ENCODE measurements at regions not wholly inside any gene's neighbourhood (a gene's known extent, or its start where the extent isn't known, plus 50 kb on each side); places are given as distances from the start of the nearest gene placed in this dataset.

- no peak overlapping the region for H3K4me3 ChIP-seq (ENCODE audit: low read depth, low read length, poor library complexity, severe bottlenecking)
- no peaks in the 10 kb centered on the region for H3K79me2 ChIP-seq (ENCODE audit: insufficient read depth, low read depth, low read length)
- no peak for DNase-seq (ENCODE audit: low spot score)
- H2AFZ ChIP-seq (ENCODE audit: low read length), result no peak overlapping the region
- H3K36me3 ChIP-seq (ENCODE audit: insufficient read depth, low read length), result no peaks in the 10 kb centered on the region
- H3K4me2 ChIP-seq (ENCODE audit: low read length), result no peak overlapping the region
- H3K27ac ChIP-seq (ENCODE audit: low read depth, low read length, poor library complexity, severe bottlenecking), result no peak overlapping the region
- H3K4me1 ChIP-seq (ENCODE audit: insufficient read depth, low read length, poor library complexity, severe bottlenecking), result no peaks in the 10 kb centered on the region
- POLR2A ChIA-PET, result interaction anchor here (1.0 kb wide), 1 partner anchor 9 kb away, joined by 3 read pairs; no protein-coding TSS in a partner anchor
- CTCF ChIA-PET (ENCODE audit: unreplicated experiment), result no interaction called here
- no peaks in the 10 kb centered on the region for H3K9me3 ChIP-seq (ENCODE audit: low read length)
- no TSS peak for BruUV-seq (replicated peaks)
- H4K20me1 ChIP-seq (ENCODE audit: insufficient read depth, low read length), result no peaks in the 10 kb centered on the region
- intact Hi-C loops (cut with micrococcal nuclease; ENCODE audit: unreplicated experiment), result no loop called here
- TF ChIP-seq EZH2phosphoT487 (IDR thresholded peaks at IDR 0.05; ENCODE audit: borderline replicate concordance, low read depth, low read length), result no peak
- no peak for TF ChIP-seq CTCF (conservative IDR thresholded peaks at IDR 0.05; ENCODE audit: low read length)
- no peaks in the 10 kb centered on the region for H3K9me2 ChIP-seq (ENCODE audit: insufficient read depth, low read length)
Measured at GRCh38 chr5:68548959-68549676, 333.6 kb downstream of the PIK3R1 start.

GRCh38 chr5:68550015-68550414 is 334.5 kb downstream of the PIK3R1 start:
- ChIA-PET CTCF (ENCODE audit: unreplicated experiment) (no interaction called here), POLR2A (no interaction called here)
- Histone ChIP-seq H3K4me3 (ENCODE audit: low read depth, low read length, poor library complexity, severe bottlenecking) (no peak overlapping the region), H2AFZ (ENCODE audit: low read length) (no peak overlapping the region), H3K36me3 (ENCODE audit: insufficient read depth, low read length) (no peaks in the 10 kb centered on the region), H3K9me2 (ENCODE audit: insufficient read depth, low read length) (no peaks in the 10 kb centered on the region), H4K20me1 (ENCODE audit: insufficient read depth, low read length) (no peaks in the 10 kb centered on the region), H3K79me2 (ENCODE audit: insufficient read depth, low read depth, low read length) (no peaks in the 10 kb centered on the region), H3K27ac (ENCODE audit: low read depth, low read length, poor library complexity, severe bottlenecking) (no peak overlapping the region), H3K9me3 (ENCODE audit: low read length) (no peaks in the 10 kb centered on the region), H3K4me1 (ENCODE audit: insufficient read depth, low read length, poor library complexity, severe bottlenecking) (no peaks in the 10 kb centered on the region), H3K4me2 (ENCODE audit: low read length) (no peak overlapping the region)
- DNase-seq (ENCODE audit: low spot score), result no peak
- intact Hi-C loops (cut with micrococcal nuclease; ENCODE audit: unreplicated experiment), result no loop called here
- no peak for TF ChIP-seq EZH2phosphoT487 (IDR thresholded peaks at IDR 0.05; ENCODE audit: borderline replicate concordance, low read depth, low read length)
- TF ChIP-seq CTCF (conservative IDR thresholded peaks at IDR 0.05; ENCODE audit: low read length), result no peak
- no TSS peak for BruUV-seq (replicated peaks)

GRCh38 chr5:68551436-68551835 is 335.9 kb downstream of the PIK3R1 start:
- H3K36me3 ChIP-seq (ENCODE audit: insufficient read depth, low read length), result no peaks in the 10 kb centered on the region
- POLR2A ChIA-PET, result no interaction called here
- no peaks in the 10 kb centered on the region for H3K79me2 ChIP-seq (ENCODE audit: insufficient read depth, low read depth, low read length)
- no peak overlapping the region for H3K4me3 ChIP-seq (ENCODE audit: low read depth, low read length, poor library complexity, severe bottlenecking)
- H3K27ac ChIP-seq (ENCODE audit: low read depth, low read length, poor library complexity, severe bottlenecking), result no peak overlapping the region
- H4K20me1 ChIP-seq (ENCODE audit: insufficient read depth, low read length), result no peaks in the 10 kb centered on the region
- H3K9me2 ChIP-seq (ENCODE audit: insufficient read depth, low read length), result no peaks in the 10 kb centered on the region
- no peak for TF ChIP-seq CTCF (conservative IDR thresholded peaks at IDR 0.05; ENCODE audit: low read length)
- no peak for TF ChIP-seq EZH2phosphoT487 (IDR thresholded peaks at IDR 0.05; ENCODE audit: borderline replicate concordance, low read depth, low read length)
- intact Hi-C loops (cut with micrococcal nuclease; ENCODE audit: unreplicated experiment), result no loop called here
- no TSS peak for BruUV-seq (replicated peaks)
- no peak for DNase-seq (ENCODE audit: low spot score)
- no peak overlapping the region for H2AFZ ChIP-seq (ENCODE audit: low read length)
- CTCF ChIA-PET (ENCODE audit: unreplicated experiment), result no interaction called here
- peaks cover 2% of the 10 kb centered on the region for H3K4me1 ChIP-seq (ENCODE audit: insufficient read depth, low read length, poor library complexity, severe bottlenecking)
- no peaks in the 10 kb centered on the region for H3K9me3 ChIP-seq (ENCODE audit: low read length)
- H3K4me2 ChIP-seq (ENCODE audit: low read length), result no peak overlapping the region
